Anterior cingulate cortex (tissue), 58 donors: ENCODE measurements at regions not wholly inside any gene's neighbourhood (a gene's known extent, or its start where the extent isn't known, plus 50 kb on each side); places are given as distances from the start of the nearest gene placed in this dataset.

Experiments
- DNase-seq, 58 donors: peaks; one replicate each; lab custom pipeline; 2025; lab: John Stamatoyannopoulos, UW

DNA sequence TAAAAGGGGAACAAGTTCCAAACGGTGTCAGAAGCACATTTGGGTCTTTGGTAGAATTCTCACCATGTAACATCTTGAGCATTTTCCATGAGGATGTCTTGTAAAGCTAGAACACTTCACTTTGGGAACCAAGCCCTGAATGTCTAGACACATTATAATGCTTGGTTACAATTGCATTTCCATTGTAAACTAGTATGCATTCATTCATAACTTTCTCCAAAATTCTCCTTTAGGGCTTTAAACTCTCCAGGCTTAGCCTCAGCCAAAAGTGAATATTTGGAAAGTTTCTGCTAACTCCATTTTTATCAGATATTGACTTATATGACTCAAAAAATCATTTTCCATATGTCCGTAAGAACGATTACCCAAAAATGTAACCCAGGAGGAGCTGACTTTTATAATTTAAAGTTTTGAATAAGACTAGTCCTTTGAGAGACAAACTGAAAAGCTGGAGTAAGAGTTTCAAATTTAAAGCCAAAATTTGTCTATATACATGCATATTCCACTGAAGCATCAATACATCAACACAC lies 1170.4 kb downstream of the EFNB2 start:
- DNase-seq = no peak

- no peak for DNase-seq
These were observed 1171.3 kb downstream of the EFNB2 start for GRCh38 chr13:105364191-105364590.

GRCh38 chr13:105363261-105364190 lies 1171.9 kb downstream of the EFNB2 start:
- DNase-seq = peak in 1 of 58 donors; percentile 5

DNA sequence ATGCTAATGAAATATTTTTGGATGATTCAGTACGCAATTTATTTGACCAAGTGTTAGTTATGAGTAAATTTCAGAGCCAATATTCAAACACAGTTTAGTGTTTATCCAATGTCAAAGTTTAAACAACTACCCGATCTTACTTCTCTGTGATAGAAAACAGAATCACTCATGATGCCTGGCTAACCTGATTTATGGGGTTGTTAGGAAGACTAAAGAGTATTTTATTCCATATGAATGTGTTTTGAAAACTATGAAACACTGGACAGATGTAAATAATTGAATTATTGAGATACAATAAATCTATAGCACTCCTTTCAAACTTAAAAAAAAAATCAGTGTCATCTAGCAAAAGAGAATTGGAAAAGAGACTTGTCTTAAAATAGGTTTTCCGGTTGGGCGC lies 1181.8 kb downstream of the EFNB2 start:
- DNase-seq = no peak

DNA sequence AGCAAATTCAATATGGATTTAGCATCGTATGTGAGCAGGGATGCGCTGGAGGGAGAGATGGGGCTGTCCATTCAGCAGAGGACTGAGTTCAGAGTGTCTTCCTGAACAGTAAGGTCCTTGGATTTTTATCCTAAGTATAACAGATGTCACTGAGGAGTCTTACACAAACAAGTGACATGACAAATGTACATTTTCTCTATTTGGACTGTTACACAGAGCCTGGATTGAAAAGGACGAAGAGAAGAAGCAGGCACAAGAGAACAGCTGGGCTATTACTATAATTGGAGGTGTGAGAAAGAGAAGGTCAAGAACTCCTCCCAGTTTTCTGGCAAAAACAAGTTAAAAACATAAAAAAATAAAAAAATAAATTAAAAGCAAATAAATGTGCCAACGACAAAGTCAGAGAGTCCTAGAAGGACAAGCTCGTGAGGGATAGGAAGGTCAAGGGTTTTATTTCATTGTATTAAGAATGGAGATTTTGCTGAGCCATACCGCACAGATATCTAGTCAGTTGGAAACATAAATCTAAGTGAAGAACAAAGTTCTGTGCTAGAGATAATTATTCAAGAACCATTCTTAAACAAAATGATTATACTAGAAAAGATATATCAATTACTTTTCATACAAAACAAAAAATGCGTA lies 1186.3 kb downstream of the EFNB2 start:
- DNase-seq = no peak

DNA sequence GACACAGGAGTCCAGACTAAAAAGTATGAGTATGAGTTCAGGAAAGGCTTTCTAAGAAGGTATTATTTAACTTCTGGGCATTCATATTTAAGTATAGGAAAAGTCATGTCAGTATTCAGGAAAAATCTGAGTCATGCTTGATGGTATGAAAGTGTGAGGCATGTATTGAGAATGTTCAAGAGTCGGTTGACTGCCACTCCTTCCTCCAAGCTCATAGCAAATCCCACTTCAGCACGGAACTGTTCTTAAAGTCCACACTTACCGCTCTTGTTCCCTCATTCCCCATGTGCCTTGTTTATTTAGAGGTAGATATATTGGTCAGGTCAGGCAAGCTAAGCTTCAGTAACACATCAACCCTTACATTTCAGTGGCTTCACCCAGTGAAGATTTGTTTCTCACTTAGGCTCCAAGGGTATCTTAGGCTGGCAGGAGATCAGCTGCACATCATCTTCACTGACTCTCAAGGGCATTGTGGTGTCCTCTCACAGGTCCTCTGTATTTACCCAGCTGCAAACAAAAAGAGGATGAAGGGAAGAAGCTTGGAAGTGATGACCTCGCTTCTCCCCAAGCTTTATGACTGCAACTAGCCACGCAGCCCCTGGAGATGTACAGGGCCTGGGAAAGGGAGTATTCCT lies 1189.2 kb downstream of the EFNB2 start:
- DNase-seq = no peak

GRCh38 chr13:105345730-105346129 lies 1189.7 kb downstream of the EFNB2 start:
- DNase-seq = no peak

DNA sequence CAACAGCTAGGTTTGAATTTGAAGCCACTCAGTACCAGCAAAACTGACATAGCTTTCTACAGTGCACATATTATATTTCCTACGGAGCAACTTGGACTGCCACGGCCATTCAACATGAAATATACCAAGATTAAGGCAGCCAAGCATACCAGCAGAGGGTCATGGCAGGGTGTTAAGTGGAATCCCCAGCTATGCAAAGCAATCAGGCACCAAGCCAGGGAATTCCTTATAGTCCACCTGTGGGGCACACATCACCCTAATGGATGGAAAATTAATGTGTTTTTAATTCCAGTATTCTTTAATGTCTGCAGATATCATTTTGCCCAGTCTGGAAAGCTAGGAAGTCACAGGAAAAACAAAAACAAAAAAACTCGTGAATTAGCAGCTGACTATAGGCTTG lies 1190.3 kb downstream of the EFNB2 start:
- no peak for DNase-seq

DNA sequence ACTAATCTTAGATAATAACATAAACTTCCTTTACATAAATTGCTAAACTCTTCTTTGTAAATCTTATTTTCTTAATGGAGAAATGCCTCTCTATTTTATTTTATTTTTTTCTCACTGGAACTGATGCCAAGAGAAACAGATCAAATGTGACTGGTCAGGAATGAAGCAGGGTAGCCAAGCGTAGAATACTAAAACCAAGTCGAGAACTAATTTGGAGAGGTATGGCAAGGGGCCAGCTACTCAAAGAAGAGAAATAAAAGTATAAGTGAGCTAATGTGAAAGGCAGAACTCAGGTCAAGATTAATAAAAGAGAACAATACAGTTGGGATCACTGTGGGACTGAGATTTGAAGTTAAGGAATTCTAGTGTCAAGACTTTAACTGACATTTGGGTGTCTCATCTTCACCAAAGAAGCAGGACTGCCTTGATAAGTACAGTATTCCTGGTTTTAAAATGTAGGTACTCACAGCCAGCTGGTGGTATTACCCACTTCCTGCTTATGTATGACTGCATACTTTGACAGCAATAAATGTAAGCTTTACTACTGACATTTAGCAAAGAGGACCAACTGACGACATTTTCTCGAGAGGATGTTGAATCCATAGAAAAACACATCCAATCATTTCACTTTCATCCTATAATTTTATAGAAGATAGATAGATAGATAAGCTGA lies 1192.2 kb downstream of the EFNB2 start:
- DNase-seq = no peak

GRCh38 chr13:105342281-105342820 lies 1193.1 kb downstream of the EFNB2 start:
- DNase-seq = no peak

DNA sequence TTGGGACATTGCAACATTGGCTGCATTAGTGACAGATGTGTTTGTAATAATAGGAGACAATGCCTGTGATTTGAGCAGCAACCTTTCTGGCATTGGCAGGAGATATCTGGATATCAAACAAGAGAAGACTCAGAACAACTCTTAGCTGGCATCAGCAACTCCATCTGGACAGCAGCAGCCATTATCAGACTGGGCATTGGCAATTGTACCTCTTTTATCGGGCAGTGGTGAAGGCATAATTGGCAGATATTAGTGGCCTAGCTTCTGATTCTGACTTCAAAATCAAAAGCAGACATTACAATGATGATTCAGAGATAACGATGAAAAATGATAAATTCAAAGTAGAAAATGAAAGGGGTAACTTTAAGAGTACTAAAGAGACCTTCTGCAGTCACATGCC lies 1193.7 kb downstream of the EFNB2 start:
- no peak for DNase-seq

GRCh38 chr13:105341256-105341655 lies 1194.2 kb downstream of the EFNB2 start:
- no peak for DNase-seq

DNA sequence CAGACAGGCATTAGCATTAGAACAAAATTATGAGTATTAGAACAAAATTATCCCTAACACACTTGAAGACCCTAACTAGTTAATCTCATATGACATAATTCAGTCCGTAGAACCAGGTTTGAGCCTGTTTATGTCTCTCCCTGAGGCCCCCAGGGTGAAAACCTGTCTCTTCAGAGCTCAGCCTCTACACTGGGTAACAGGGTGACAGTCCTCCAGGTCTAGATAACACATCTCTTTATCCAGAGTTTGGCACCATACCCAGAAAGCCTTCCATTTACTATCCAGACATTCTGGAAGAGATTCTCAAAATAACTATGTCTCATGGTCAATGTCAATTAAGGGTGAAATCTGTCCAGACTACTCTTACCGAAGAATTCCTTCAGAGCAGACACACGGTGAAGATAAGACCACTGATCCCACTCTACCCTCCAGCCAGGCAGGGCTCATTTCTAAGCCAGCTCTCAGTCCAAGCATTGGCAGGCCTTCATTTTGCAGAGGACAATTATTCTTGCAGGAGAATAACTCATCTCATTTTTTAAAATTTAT lies 1195.3 kb downstream of the EFNB2 start:
- DNase-seq = no peak

GRCh38 chr13:105338773-105339172 lies 1196.7 kb downstream of the EFNB2 start:
- DNase-seq = no peak

GRCh38 chr13:105338006-105338405 lies 1197.5 kb downstream of the EFNB2 start:
- no peak for DNase-seq

DNA sequence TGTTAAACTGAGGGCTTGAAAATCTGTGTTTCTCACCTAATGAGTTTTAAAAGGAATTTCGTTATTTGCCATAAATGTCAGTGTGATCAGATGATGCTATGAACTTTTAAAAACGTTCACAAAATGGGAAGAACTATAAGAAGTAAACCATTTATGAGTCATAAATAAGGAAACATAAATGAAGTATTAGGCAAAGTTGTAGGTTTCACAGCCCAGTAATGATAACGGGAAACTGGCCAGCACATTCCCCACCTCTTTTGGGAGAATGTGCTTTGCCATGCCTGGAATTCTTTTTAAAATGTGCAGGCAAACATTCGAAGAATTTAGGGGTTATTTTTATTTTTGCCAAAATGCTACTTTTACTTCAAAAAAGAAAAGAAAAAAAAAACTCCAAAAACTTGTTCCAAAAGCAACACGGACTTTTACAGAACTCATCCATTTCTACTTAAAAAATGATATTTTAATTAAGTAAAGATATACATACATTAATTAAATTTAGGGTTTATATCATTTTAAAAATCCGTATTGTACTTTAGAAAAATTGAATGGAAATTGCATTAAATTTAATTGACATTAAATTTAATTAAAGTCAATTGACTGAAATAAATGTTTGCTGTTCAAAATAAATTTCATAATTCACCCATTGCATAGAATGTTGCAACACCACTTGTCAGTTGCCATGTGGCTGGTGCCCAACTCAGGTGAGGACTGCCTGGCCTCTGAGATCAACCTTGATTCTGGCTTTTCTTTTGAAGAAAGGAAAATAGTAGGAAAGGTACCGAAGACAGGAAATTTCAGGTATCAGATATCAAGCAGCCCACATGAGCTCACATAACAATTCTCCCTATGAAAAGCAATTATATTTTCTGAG lies 1198.5 kb downstream of the EFNB2 start:
- no peak for DNase-seq

- DNase-seq = no peak
These were observed 1201.3 kb downstream of the EFNB2 start for GRCh38 chr13:105334211-105334610.

GRCh38 chr13:105333416-105333815 lies 1202.0 kb downstream of the EFNB2 start:
- no peak for DNase-seq

GRCh38 chr13:105329359-105329758 lies 1206.1 kb downstream of the EFNB2 start:
- no peak for DNase-seq
